ENCODE measurements at regions not wholly inside any gene's neighbourhood (a gene's known extent, or its start where the extent isn't known, plus 50 kb on each side); places are given as distances from the start of the nearest gene placed in this dataset.

GRCh38 chr5:99955006-99955405 lies 580.2 kb upstream of the FAM174A start:
- Histone ChIP-seq H3K36me3 (ENCODE audit: control insufficient read depth, insufficient read depth, low read length) (no peaks in the 10 kb centered on the region), H3K4me1 (ENCODE audit: control insufficient read depth, insufficient read depth, low read length) (no peaks in the 10 kb centered on the region), H3K4me3 (ENCODE audit: low read depth, low read length) (no peak overlapping the region), H3K27me3 (ENCODE audit: control insufficient read depth, insufficient read depth, low read length) (no peaks in the 10 kb centered on the region), H3K9me3 (ENCODE audit: control insufficient read depth, insufficient read depth, low read length) (no peaks in the 10 kb centered on the region), H3K9ac (ENCODE audit: low read depth, low read length) (no peak overlapping the region), H3K27ac (ENCODE audit: low read depth, low read length) (no peak overlapping the region)

GRCh38 chr5:99949969-99950524 lies 585.1 kb upstream of the FAM174A start:
- Histone ChIP-seq H3K4me1 (ENCODE audit: control insufficient read depth, insufficient read depth, low read length) (no peaks in the 10 kb centered on the region), H3K36me3 (ENCODE audit: control insufficient read depth, insufficient read depth, low read length) (no peaks in the 10 kb centered on the region), H3K9ac (ENCODE audit: low read depth, low read length) (no peak overlapping the region), H3K27me3 (ENCODE audit: control insufficient read depth, insufficient read depth, low read length) (no peaks in the 10 kb centered on the region), H3K27ac (ENCODE audit: low read depth, low read length) (no peak overlapping the region), H3K4me3 (ENCODE audit: low read depth, low read length) (no peak overlapping the region), H3K9me3 (ENCODE audit: control insufficient read depth, insufficient read depth, low read length) (no peaks in the 10 kb centered on the region)

- Histone ChIP-seq H3K36me3 (ENCODE audit: control insufficient read depth, insufficient read depth, low read length) (no peaks in the 10 kb centered on the region), H3K27ac (ENCODE audit: low read depth, low read length) (no peak overlapping the region), H3K4me1 (ENCODE audit: control insufficient read depth, insufficient read depth, low read length) (no peaks in the 10 kb centered on the region), H3K27me3 (ENCODE audit: control insufficient read depth, insufficient read depth, low read length) (no peaks in the 10 kb centered on the region), H3K4me3 (ENCODE audit: low read depth, low read length) (no peak overlapping the region), H3K9me3 (ENCODE audit: control insufficient read depth, insufficient read depth, low read length) (no peaks in the 10 kb centered on the region), H3K9ac (ENCODE audit: low read depth, low read length) (no peak overlapping the region)
These were observed 585.8 kb upstream of the FAM174A start for GRCh38 chr5:99949361-99949760.

GRCh38 chr5:99948850-99949249 lies 586.3 kb upstream of the FAM174A start:
- H3K27ac ChIP-seq (ENCODE audit: low read depth, low read length), result no peak overlapping the region
- H3K4me1 ChIP-seq (ENCODE audit: control insufficient read depth, insufficient read depth, low read length), result no peaks in the 10 kb centered on the region
- no peaks in the 10 kb centered on the region for H3K27me3 ChIP-seq (ENCODE audit: control insufficient read depth, insufficient read depth, low read length)
- no peak overlapping the region for H3K9ac ChIP-seq (ENCODE audit: low read depth, low read length)
- H3K9me3 ChIP-seq (ENCODE audit: control insufficient read depth, insufficient read depth, low read length), result no peaks in the 10 kb centered on the region
- H3K4me3 ChIP-seq (ENCODE audit: low read depth, low read length), result no peak overlapping the region
- no peaks in the 10 kb centered on the region for H3K36me3 ChIP-seq (ENCODE audit: control insufficient read depth, insufficient read depth, low read length)

GRCh38 chr5:99945478-99946442 lies 589.4 kb upstream of the FAM174A start:
- no peaks in the 10 kb centered on the region for H3K36me3 ChIP-seq (ENCODE audit: control insufficient read depth, insufficient read depth, low read length)
- no peaks in the 10 kb centered on the region for H3K4me1 ChIP-seq (ENCODE audit: control insufficient read depth, insufficient read depth, low read length)
- no peak overlapping the region for H3K9ac ChIP-seq (ENCODE audit: low read depth, low read length)
- H3K9me3 ChIP-seq (ENCODE audit: control insufficient read depth, insufficient read depth, low read length), result no peaks in the 10 kb centered on the region
- H3K4me3 ChIP-seq (ENCODE audit: low read depth, low read length), result no peak overlapping the region
- H3K27ac ChIP-seq (ENCODE audit: low read depth, low read length), result no peak overlapping the region
- H3K27me3 ChIP-seq (ENCODE audit: control insufficient read depth, insufficient read depth, low read length), result no peaks in the 10 kb centered on the region

GRCh38 chr5:99940540-99940939 lies 594.6 kb upstream of the FAM174A start:
- no peak overlapping the region for H3K9ac ChIP-seq (ENCODE audit: low read depth, low read length)
- H3K9me3 ChIP-seq (ENCODE audit: control insufficient read depth, insufficient read depth, low read length), result no peaks in the 10 kb centered on the region
- H3K27ac ChIP-seq (ENCODE audit: low read depth, low read length), result no peak overlapping the region
- H3K36me3 ChIP-seq (ENCODE audit: control insufficient read depth, insufficient read depth, low read length), result no peaks in the 10 kb centered on the region
- H3K4me1 ChIP-seq (ENCODE audit: control insufficient read depth, insufficient read depth, low read length), result no peaks in the 10 kb centered on the region; the same call in 1 of the 2 replicates
- H3K27me3 ChIP-seq (ENCODE audit: control insufficient read depth, insufficient read depth, low read length), result no peaks in the 10 kb centered on the region
- no peak overlapping the region for H3K4me3 ChIP-seq (ENCODE audit: low read depth, low read length)

GRCh38 chr5:99936911-99937310 lies 598.3 kb upstream of the FAM174A start:
- H3K27me3 ChIP-seq (ENCODE audit: control insufficient read depth, insufficient read depth, low read length), result no peaks in the 10 kb centered on the region
- no peak overlapping the region for H3K4me3 ChIP-seq (ENCODE audit: low read depth, low read length)
- H3K9me3 ChIP-seq (ENCODE audit: control insufficient read depth, insufficient read depth, low read length), result no peaks in the 10 kb centered on the region
- no peaks in the 10 kb centered on the region; the same call in 1 of the 2 replicates for H3K4me1 ChIP-seq (ENCODE audit: control insufficient read depth, insufficient read depth, low read length)
- no peak overlapping the region for H3K9ac ChIP-seq (ENCODE audit: low read depth, low read length)
- no peak overlapping the region for H3K27ac ChIP-seq (ENCODE audit: low read depth, low read length)
- H3K36me3 ChIP-seq (ENCODE audit: control insufficient read depth, insufficient read depth, low read length), result no peaks in the 10 kb centered on the region

GRCh38 chr5:99929806-99930135 lies 605.4 kb upstream of the FAM174A start:
- Histone ChIP-seq H3K36me3 (ENCODE audit: control insufficient read depth, insufficient read depth, low read length) (no peaks in the 10 kb centered on the region), H3K4me1 (ENCODE audit: control insufficient read depth, insufficient read depth, low read length) (no peaks in the 10 kb centered on the region), H3K27me3 (ENCODE audit: control insufficient read depth, insufficient read depth, low read length) (no peaks in the 10 kb centered on the region), H3K27ac (ENCODE audit: low read depth, low read length) (no peak overlapping the region), H3K4me3 (ENCODE audit: low read depth, low read length) (no peak overlapping the region), H3K9ac (ENCODE audit: low read depth, low read length) (no peak overlapping the region), H3K9me3 (ENCODE audit: control insufficient read depth, insufficient read depth, low read length) (no peaks in the 10 kb centered on the region)

- no peak overlapping the region for H3K4me3 ChIP-seq (ENCODE audit: low read depth, low read length)
- H3K36me3 ChIP-seq (ENCODE audit: control insufficient read depth, insufficient read depth, low read length), result no peaks in the 10 kb centered on the region
- H3K27ac ChIP-seq (ENCODE audit: low read depth, low read length), result no peak overlapping the region
- no peaks in the 10 kb centered on the region for H3K27me3 ChIP-seq (ENCODE audit: control insufficient read depth, insufficient read depth, low read length)
- H3K9me3 ChIP-seq (ENCODE audit: control insufficient read depth, insufficient read depth, low read length), result no peaks in the 10 kb centered on the region
- no peak overlapping the region for H3K9ac ChIP-seq (ENCODE audit: low read depth, low read length)
- no peaks in the 10 kb centered on the region for H3K4me1 ChIP-seq (ENCODE audit: control insufficient read depth, insufficient read depth, low read length)
These were observed 605.9 kb upstream of the FAM174A start for GRCh38 chr5:99929067-99929805.

- Histone ChIP-seq H3K9me3 (ENCODE audit: control insufficient read depth, insufficient read depth, low read length) (no peaks in the 10 kb centered on the region), H3K9ac (ENCODE audit: low read depth, low read length) (no peak overlapping the region), H3K4me3 (ENCODE audit: low read depth, low read length) (no peak overlapping the region), H3K4me1 (ENCODE audit: control insufficient read depth, insufficient read depth, low read length) (no peaks in the 10 kb centered on the region), H3K36me3 (ENCODE audit: control insufficient read depth, insufficient read depth, low read length) (no peaks in the 10 kb centered on the region), H3K27ac (ENCODE audit: low read depth, low read length) (no peak overlapping the region), H3K27me3 (ENCODE audit: control insufficient read depth, insufficient read depth, low read length) (no peaks in the 10 kb centered on the region)
These were observed 606.7 kb upstream of the FAM174A start for GRCh38 chr5:99928490-99928889.

GRCh38 chr5:99926463-99926862 lies 608.7 kb upstream of the FAM174A start:
- Histone ChIP-seq H3K4me3 (ENCODE audit: low read depth, low read length) (no peak overlapping the region), H3K4me1 (ENCODE audit: control insufficient read depth, insufficient read depth, low read length) (no peaks in the 10 kb centered on the region), H3K36me3 (ENCODE audit: control insufficient read depth, insufficient read depth, low read length) (no peaks in the 10 kb centered on the region), H3K9me3 (ENCODE audit: control insufficient read depth, insufficient read depth, low read length) (no peaks in the 10 kb centered on the region), H3K27me3 (ENCODE audit: control insufficient read depth, insufficient read depth, low read length) (no peaks in the 10 kb centered on the region), H3K9ac (ENCODE audit: low read depth, low read length) (no peak overlapping the region), H3K27ac (ENCODE audit: low read depth, low read length) (no peak overlapping the region)

All from HUES48 (cell line).